ENCODE measurements at regions not wholly inside any gene's neighbourhood (a gene's known extent, or its start where the extent isn't known, plus 50 kb on each side); places are given as distances from the start of the nearest gene placed in this dataset.

GRCh38 chr3:88586121-88586640, 436.4 kb downstream of the C3orf38 start:
- DNase-seq = no peak

GRCh38 chr3:88589138-88589537, 439.4 kb downstream of the C3orf38 start:
- DNase-seq = no peak

GRCh38 chr3:88595026-88595425, 445.3 kb downstream of the C3orf38 start:
- DNase-seq = no peak

GRCh38 chr3:88596451-88596850, 446.7 kb downstream of the C3orf38 start:
- no peak for DNase-seq

GRCh38 chr3:88610820-88611219, 461.1 kb downstream of the C3orf38 start:
- no peak for DNase-seq

- DNase-seq = no peak
Observed at GRCh38 chr3:88611826-88612326, 462.1 kb downstream of the C3orf38 start.

- no peak for DNase-seq
Observed at GRCh38 chr3:88616413-88616812, 466.7 kb downstream of the C3orf38 start.

GRCh38 chr3:88617283-88617682, 467.5 kb downstream of the C3orf38 start:
- DNase-seq = no peak

- no peak for DNase-seq
Observed at GRCh38 chr3:88618021-88618645, 468.4 kb downstream of the C3orf38 start.

GRCh38 chr3:88621586-88621985, 471.8 kb downstream of the C3orf38 start:
- no peak for DNase-seq

GRCh38 chr3:88623709-88624108, 473.9 kb downstream of the C3orf38 start:
- DNase-seq = no peak

GRCh38 chr3:88626456-88627120, 476.8 kb downstream of the C3orf38 start:
- no peak for DNase-seq

- DNase-seq = no peak
Observed at GRCh38 chr3:88628901-88629300, 478.5 kb upstream of the EPHA3 start.

- DNase-seq = no peak
Observed at GRCh38 chr3:88632226-88632625, 475.2 kb upstream of the EPHA3 start.

GRCh38 chr3:88640581-88640980, 466.8 kb upstream of the EPHA3 start:
- no peak for DNase-seq

GRCh38 chr3:88641033-88641604, 466.3 kb upstream of the EPHA3 start:
- DNase-seq = no peak

- DNase-seq = no peak
Observed at GRCh38 chr3:88657459-88657858, 450.0 kb upstream of the EPHA3 start.

- no peak for DNase-seq
Observed at GRCh38 chr3:88661433-88661824, 446.0 kb upstream of the EPHA3 start.

- DNase-seq = no peak
Observed at GRCh38 chr3:88668180-88668579, 439.2 kb upstream of the EPHA3 start.

GRCh38 chr3:88671573-88671972, 435.8 kb upstream of the EPHA3 start:
- no peak for DNase-seq

- DNase-seq = no peak
Observed at GRCh38 chr3:88677298-88677697, 430.1 kb upstream of the EPHA3 start.

- no peak for DNase-seq
Observed at GRCh38 chr3:88678747-88679146, 428.7 kb upstream of the EPHA3 start.

GRCh38 chr3:88690287-88690686, 417.1 kb upstream of the EPHA3 start:
- DNase-seq = no peak

- DNase-seq = no peak
Observed at GRCh38 chr3:88691081-88691480, 416.3 kb upstream of the EPHA3 start.

Measured in 8988T (cell line).